GM20431 (cell line): ENCODE measurements at regions not wholly inside any gene's neighbourhood (a gene's known extent, or its start where the extent isn't known, plus 50 kb on each side); places are given as distances from the start of the nearest gene placed in this dataset.

ENCODE experiments used
- in situ Hi-C: fragments of 300-500 bp; cut with MseI, MboI; formaldehyde crosslinking; loops from one replicate; pipeline ENCODE4 v1.15.0; 2020; ENCODE audit warnings: low sequenced_read_pairs; ENCODE audit not compliant: unreplicated experiment

DNA sequence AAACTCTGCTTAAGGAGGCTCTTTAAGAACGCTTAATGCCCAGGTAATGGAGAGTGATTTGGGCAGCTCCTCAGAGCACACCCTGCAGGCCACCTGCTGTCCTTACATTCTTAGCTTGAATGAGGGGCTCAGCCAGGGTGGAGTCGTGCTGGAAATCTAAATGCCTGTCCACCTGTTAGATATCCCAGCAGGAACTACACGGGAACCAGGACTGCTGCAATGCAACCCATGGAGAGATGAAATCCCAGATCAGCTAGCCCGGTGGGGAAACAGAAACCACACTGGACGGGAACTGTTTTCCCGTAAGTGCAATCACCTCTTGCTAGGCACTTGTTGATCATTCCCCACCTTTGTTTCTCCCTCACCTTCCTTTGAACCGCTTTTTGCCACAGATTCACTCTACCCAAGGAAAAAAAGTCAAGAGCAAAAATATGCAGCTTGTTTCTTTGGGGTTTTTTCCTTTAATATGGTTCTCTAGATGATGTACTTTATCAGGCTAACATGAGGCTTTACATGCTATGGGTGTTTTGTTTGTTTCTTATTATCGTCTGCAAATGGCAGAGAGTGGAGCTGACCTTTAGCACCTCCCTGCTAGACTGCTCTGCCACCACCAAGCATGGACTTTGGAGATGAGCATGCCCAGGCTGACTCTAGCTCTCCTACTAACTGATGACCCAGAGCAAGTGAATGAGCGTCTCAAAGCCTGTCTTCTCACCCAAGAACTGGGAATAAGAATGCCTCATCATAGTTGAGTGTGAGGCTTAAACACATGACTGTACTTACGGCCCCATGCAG is 125.9 kb upstream of the TNFAIP3 start:
- in situ Hi-C loops: no loop called here

DNA sequence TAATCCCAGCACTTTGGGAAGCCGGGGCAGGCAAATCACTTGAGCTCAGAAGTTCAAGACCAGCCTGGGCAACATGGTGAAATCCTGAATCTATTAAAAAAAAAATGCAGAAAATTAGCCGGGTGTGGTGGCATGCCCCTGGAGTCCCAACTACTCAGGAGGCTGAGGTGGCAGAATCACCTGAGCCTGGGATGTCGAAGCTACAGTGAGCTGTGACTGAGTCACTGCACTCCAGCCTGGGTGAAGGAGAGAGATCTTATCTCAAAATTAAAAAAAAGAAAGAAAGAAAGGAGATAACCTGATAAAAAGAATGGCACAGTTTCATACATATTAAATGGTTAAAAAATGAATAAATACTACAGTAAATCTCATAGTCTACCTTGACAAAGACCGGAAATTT is 123.6 kb upstream of the TNFAIP3 start:
- in situ Hi-C loops: no loop called here

DNA sequence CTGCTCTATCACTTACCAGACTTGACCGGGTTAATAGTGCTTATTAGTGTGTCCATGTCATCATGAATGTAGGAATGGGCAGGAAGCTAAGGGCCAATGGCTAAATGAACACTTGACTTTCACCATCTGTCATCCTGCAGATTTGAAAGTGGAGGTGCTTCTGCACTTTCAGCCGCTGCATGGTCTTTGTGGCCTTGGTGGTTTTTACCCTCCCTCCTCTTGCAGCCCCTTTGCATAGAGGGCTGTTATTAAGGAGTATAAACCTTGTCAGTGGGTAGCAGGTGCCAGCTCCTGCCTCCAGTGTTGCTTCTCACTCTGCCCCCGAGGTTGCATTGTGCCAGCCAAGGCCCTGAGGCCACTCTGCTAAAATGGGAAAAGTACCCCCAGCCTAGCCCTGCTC is 122.2 kb upstream of the TNFAIP3 start:
- in situ Hi-C loops: no loop called here

DNA sequence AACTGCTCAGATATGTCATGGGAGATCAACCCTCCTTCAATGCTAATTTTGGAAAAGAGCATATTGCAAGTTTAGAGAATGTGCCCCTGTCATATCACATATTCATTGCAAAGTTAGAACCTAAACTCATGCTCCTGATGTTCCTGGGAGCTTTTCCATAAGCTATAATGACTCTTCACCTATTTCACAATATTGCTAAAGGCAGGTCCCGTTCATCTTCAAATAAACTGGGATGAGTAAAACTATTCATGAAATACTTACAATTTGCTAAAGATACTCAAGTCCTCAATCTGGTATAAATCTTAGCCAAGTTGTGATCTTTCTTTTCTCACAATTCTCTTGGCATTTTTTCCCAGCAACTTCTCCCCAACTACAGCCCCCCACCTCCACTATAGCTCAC is 121.7 kb upstream of the TNFAIP3 start:
- in situ Hi-C loops: no loop called here

DNA sequence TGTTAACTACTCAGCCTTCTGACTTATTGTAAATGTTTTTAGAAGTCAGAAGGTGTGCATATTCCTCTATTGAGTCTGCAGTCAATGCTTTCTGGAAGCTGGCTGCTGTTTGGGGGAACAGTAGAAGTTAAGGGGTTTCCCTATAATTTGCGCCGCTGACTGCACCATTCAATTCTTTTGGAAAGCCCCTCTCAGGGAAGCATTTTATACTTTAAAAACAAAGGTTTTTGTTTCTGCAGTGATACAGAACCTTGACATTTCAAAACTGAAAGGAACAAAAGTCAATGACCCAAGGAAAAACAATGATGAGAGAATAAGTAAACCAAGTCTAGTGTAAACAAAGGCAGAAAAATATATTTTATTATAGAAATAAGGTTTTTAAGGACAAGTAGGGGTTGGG is 120.8 kb upstream of the TNFAIP3 start:
- in situ Hi-C loops: no loop called here

DNA sequence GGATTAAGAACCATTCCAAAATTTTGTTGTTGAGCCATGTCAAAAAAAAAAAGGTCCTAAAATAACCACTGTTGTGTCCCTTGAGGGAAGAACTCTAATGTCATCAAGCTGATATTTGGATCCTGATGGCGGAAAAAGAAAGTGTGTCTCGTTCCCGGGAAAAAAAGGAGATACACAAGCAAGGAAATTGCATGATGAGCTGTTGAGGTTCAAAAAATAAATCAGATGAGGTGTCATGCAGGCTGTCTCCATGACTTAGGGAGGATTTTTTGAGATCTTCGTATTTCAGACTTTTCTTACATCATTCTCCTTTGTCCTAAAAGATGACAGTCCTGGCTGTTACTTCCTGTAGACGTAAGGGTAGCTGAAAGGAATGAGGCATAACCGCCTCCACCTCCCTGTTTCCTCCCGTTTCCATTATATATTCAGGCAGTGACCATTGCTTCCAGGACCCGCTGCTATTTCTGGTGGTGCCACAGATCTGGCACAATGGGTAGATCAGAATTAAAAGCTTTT is 117.3 kb upstream of the TNFAIP3 start:
- in situ Hi-C loops: no loop called here

DNA sequence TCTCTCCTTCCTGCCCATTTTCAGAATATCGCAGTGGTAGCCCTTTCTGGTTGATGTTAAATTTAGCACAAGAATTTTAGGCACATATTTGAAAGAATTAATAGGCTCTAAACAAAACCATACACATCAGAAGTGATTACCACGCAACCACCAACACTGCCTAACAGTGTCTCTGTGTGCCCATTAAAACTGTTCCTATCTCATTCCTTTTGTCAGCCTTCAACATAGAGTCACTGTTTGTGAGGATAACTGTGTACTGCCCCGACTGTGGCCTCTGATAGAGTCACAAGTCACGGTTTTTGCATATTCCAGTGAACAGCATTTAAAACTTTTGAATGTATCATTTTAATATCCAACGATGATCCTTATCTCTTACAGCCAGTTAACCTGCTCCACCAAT is 116.8 kb upstream of the TNFAIP3 start:
- in situ Hi-C loops: no loop called here

DNA sequence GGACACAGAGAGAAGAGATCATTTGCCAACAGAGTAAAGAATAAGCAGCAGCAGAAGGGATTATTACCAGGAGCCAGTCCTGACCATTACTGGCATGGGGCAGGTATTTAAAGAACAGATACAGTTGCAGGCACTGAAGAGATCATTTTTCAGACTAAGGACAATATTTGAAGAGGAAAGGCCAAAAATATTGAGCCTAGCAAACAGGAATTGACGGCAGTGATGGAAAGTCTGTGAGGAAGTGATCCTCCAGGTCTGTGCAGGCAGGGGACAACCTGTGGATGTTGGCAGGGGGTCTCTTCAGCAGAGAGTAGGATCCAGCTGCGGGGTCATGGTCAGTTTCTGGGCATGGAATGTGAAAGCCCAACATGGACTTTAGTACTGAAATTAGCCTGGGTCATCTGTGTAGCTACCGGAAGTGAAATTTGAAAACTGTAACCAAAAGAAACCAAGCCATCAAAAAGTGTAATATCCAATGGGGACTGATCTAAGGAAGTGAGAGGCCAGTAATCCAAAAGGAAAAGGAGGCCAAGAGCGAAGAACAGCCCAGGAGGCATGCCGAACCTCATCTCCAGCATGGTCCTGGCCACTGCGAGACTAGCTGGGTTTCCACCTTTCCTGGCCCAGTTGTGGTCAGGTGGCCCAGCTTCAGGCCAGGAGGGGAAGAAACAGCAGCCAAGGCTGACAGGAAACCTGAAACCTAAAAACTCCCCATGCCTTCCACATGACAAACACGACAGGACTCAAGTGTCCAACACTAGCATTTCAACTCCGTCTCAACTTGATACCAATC is 115.1 kb upstream of the TNFAIP3 start:
- in situ Hi-C loops: no loop called here

DNA sequence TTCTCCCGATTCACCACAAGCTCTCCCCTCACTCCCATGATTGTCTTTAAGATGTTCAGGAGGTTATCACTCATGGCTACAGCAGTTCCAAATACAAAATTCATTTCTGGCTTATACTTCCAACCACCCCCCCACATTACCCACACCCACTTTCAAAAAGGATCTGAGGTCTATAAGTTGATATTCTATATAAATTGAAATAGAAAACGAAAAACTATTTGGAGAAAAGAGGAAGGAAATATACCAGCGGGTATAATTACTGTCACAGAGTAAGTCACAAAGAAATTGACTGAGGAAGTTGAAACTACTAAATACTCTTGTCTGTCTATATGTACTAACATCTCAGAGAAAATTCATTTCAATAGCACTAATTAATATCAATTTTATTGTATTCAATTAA is 112.7 kb upstream of the TNFAIP3 start:
- in situ Hi-C loops: no loop called here

DNA sequence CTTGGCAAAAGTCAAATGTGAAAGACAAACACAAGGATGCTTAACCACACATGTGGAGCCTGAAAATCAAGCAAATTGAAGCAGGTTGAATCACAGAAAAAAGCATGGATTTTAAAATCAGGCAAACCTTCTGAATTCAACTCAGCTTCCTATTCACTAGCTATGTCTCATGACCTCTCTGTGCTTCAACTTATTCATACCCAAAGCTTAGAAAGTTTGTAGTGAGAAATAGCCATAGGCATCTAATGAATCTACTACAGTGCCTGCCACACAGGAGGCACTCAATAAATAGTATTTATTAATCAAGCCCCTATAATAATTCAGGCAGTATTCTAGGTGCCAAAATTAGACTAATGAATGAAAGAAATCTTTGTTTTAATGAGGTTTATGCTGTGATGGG is 112.2 kb upstream of the TNFAIP3 start:
- in situ Hi-C loops: no loop called here

DNA sequence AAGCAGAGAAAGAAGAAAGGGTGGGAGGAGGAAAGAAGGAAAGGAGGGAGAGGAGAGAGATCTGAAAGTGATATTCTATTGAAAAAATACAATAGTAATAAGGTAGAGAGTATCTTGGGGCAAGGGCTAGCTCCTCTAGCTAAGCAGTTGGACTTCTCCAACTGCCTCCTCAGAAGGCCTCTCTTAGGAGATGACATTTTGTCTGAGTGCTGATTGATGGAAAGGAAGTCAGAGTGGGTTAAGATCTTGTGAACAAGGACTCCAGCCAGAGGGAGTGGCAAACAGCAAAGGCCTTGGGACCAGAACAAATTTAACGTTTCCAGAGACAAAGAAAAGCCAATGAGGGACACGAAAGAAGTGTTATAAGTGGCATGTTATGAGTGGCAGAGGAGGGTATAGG is 111.8 kb upstream of the TNFAIP3 start:
- in situ Hi-C loops: no loop called here

DNA sequence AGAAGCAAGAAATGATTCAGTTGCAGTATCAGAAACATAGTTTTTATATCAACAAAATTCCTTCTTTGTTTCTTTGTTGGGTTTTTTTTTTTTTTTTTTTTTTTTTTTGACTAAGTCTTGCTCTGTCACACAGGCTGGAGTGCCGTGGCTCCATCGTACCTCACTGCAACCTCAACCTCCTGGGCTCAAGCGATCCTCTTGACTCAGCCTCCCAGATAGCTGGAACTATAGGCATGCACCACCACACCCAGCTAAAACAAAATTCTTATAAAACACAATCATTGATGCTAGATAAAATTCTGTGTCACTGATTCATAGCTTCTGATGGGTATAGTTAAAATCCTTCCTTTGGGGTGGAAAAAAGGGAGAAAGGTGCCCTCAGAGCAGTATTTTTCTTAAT is 110.3 kb upstream of the TNFAIP3 start:
- in situ Hi-C loops: no loop called here

DNA sequence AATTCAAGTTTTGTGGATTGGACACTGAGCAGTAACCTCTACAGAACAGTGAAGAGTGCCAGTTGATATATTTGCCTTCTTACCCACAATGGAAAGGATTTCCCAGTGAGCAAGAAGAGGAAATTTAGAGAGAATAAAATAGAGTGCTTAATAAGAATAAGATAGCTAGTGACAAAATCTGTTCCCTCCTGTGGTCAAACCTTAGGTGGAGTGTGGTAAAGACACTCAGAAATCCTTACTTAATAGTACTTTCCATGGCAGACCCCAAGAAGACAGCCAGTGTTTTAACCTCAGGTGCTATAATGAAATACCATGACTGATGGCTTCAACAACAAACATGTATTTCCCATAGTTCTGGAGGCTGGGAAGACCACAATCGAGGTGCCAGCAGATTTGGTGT is 108.4 kb upstream of the TNFAIP3 start:
- in situ Hi-C loops: no loop called here

DNA sequence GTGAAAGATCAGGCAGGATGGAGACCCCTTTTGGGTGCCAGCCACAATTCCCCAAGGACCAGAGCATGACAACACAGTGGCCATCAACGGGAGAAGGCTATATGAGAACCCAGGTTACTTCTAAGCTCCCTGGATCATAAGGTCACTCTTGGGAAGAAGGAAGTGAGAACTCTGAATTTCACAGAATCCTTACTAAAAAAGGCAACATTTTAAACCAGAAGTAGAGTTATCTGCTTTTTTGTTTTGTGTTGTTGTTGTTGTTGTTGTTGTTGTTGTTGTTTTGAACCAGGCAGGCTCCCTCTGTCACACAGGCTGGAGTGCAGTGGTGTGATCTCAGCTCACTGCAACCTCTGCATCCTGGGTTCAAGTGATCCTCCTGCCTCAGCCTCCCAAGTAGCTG is 107.4 kb upstream of the TNFAIP3 start:
- in situ Hi-C loops: no loop called here

DNA sequence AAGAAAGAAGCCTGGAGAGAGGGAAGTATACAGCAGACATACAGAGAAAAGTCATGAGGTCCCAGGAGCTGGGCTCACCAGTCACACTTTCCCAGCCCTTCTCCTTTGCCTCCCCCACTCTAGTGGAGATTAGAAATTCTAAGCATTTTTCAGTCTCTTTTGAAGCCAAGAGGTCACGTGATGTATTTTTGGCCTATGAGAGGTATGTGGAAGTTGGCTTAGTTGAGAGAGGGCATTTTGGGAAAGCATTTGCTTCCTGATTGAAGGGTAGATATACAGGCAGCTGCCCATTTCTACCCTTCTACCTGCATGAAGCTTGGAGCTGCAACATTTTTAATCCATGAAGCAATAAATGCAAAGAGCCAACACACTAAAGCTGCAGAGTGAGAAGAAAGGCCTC is 106.0 kb upstream of the TNFAIP3 start:
- in situ Hi-C loops: no loop called here

DNA sequence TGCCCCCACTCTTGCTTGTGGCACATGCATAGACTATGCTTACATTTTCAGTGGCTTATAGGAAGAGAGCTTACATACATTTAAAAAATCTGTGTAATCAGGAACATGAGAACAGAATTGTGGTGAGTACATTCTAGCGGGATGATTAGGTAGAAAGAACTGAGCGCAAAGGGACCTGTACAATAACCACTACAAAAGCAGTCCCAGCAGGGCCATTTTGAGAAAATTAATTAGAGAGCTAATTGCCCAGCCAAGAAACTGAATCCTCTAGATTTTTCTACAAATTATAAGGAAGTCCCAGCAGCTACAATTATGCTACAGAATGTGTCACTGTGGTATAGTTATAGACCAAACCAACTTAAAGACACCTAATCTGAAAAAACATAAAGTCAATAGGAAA is 105.6 kb upstream of the TNFAIP3 start:
- in situ Hi-C loops: no loop called here

DNA sequence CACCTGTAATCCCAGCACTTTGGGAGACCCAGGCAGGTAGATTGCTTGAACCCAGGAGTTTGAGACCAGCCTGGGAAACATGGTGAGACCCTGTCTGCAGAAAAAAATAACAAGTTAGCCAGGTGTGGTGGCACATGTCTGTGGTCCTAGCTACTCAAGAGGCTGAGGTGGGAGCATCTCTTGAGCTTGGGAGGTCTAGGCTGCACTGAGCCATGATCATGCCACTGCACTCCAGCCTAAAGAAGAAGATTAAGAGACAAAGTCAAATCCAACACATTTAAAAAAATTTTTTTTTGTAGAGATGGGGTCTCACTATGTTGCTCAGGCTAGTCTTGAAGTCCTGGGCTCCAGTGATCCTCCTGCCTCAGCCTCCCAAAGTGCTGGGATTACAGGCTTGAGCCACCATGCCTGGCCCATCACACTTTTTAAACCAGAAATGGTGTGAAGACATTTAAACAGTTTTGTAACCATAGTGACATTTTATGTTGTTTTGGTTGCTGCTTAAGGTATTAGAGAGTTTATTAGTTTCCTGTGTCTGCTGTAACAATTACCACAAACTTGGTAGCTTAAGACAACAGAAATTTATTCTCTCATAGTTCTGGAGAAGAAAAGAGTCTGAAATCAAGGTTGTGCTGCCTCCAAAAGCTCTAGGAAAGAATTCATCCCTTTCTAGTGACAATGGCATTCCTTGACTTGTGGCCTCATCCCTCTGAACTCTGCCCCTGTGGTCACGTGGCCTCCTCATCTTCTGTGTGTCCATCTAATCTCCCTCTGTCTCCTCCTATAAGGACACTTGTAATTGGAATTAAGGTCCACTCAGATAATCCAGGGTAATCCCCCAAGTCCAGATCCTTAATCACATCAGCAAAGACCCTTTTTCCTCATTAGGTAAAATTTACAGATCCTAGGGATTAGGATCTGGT is 104.6 kb upstream of the TNFAIP3 start:
- in situ Hi-C loops: no loop called here

DNA sequence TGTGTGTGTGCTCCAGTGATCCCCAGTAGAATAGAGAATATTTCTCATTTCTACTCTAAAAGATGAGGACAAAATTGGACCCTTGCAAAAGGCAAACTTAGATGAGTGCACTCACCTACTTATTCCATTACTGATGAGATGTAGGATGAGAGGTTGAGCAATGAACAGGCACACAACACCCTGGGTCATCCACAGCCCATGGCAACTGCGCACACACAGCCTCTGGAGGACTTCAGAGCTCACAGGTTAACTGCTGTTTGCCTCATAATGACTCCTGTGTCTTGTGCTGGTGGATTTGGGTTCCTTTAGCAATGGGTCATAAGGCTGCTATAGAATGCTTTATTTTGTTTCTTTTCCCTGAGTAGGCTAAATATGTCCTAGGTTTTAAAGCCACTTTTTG is 103.6 kb upstream of the TNFAIP3 start:
- in situ Hi-C loops: no loop called here

DNA sequence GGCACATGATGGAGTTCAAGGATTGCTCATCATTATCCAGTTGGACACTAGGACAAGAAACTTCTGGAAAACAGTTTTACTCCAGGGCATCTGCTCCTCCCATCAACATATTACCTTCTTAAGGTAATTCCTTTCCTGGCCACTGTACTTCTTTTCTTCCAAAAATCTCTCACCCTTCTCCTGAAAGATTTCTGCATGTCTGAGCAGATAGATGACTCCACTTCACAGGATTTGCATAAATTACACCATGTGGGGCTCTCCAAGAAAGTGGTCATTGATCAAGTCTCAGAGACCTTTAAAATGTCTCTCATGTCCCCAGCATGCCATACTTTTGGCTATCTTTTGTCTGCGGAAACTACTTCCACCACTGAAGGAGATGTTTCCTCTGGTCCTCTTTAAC is 103.2 kb upstream of the TNFAIP3 start:
- in situ Hi-C loops: no loop called here

DNA sequence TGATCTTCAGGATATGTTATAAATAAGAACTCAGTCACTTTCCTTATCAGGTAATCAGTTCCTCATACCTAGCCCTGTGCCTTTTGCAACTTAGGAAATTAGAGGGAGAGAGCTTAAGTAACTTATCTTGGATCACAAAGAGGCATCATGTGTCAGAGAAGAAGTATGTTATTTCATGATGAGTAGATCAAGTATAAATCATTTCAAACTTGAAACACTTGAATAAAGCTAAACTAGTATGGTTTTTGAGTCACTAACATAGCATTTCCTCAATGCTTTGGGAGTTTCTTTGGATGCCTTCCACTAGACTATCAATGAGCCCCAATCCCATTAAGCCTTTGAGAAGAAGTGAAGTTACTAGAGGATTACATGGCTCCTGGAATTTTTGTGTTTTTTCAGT is 102.6 kb upstream of the TNFAIP3 start:
- in situ Hi-C loops: no loop called here
